Ishikawa (cell line): ENCODE measurements at regions not wholly inside any gene's neighbourhood (a gene's known extent, or its start where the extent isn't known, plus 50 kb on each side); places are given as distances from the start of the nearest gene placed in this dataset.

Experiments used
- CEBPB ChIP-seq: IDR thresholded peaks from 2 replicates; pipeline ENCODE4 v1.6.1; 2012
- CREB1 ChIP-seq: IDR thresholded peaks from 2 replicates; pipeline ENCODE4 v1.6.1; 2012; ENCODE audit warnings: low read depth
- EGR1 ChIP-seq: IDR thresholded peaks from 2 replicates; pipeline ENCODE4 v1.6.1; 2012
- EP300 ChIP-seq: IDR thresholded peaks from 2 replicates; pipeline ENCODE4 v1.6.1; 2012; ENCODE audit warnings: borderline replicate concordance
- FOXM1 ChIP-seq: IDR thresholded peaks from 2 replicates; pipeline ENCODE4 v1.6.1; 2012; ENCODE audit warnings: low read depth, borderline replicate concordance
- NFIC ChIP-seq: IDR thresholded peaks from 2 replicates; pipeline ENCODE4 v1.6.1; 2012
- RAD21 ChIP-seq: IDR thresholded peaks from 2 replicates; pipeline ENCODE4 v1.6.1; 2012; ENCODE audit warnings: low read depth
- TAF1 ChIP-seq: IDR thresholded peaks from 2 replicates; pipeline ENCODE4 v1.6.1; 2012; ENCODE audit warnings: low read depth, mild to moderate bottlenecking
- TCF12 ChIP-seq: IDR thresholded peaks from 2 replicates; pipeline ENCODE4 v1.6.1; 2012; ENCODE audit warnings: low read depth
- TEAD4 ChIP-seq: IDR thresholded peaks from 2 replicates; pipeline ENCODE4 v1.6.1; 2012
- YY1 ChIP-seq: IDR thresholded peaks from 2 replicates; pipeline ENCODE4 v1.6.1; 2012; ENCODE audit warnings: low read depth
- ZBTB7A ChIP-seq: IDR thresholded peaks from 2 replicates; pipeline ENCODE4 v1.6.1; 2012; ENCODE audit warnings: low read depth
- TF ChIP-seq, protein P1 (sequence below): IDR thresholded peaks from 2 replicates; pipeline ENCODE4 v1.6.1; 2012; ENCODE audit warnings: low read depth, mild to moderate bottlenecking
- TF ChIP-seq, protein P2 (sequence below): IDR thresholded peaks from 2 replicates; pipeline ENCODE4 v1.6.1; 2012
- TF ChIP-seq, protein P3 (sequence below): IDR thresholded peaks from 2 replicates; pipeline ENCODE4 v1.6.1; 2012

DNA sequence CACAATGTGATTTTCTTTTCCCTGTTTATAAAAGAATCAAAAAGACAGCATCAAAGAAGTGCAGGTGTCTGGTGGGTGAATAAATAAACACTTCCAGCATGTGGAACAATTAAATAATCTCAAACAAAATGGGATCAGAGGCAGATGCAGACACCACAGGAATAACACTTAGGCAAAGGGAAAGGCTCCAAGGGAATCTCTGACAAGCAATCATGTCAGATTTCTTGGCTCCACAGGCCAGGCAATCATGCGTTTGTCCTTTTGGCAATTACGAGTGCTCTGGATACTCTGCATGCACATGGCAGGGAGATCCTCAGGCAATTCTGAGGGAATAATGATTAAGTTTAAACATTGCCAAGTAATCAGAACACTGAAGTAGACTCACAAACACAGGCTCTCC is 403.5 kb upstream of the LUZP2 start:
- no peak for TF ChIP-seq CREB1
- TF ChIP-seq, protein P1, sequence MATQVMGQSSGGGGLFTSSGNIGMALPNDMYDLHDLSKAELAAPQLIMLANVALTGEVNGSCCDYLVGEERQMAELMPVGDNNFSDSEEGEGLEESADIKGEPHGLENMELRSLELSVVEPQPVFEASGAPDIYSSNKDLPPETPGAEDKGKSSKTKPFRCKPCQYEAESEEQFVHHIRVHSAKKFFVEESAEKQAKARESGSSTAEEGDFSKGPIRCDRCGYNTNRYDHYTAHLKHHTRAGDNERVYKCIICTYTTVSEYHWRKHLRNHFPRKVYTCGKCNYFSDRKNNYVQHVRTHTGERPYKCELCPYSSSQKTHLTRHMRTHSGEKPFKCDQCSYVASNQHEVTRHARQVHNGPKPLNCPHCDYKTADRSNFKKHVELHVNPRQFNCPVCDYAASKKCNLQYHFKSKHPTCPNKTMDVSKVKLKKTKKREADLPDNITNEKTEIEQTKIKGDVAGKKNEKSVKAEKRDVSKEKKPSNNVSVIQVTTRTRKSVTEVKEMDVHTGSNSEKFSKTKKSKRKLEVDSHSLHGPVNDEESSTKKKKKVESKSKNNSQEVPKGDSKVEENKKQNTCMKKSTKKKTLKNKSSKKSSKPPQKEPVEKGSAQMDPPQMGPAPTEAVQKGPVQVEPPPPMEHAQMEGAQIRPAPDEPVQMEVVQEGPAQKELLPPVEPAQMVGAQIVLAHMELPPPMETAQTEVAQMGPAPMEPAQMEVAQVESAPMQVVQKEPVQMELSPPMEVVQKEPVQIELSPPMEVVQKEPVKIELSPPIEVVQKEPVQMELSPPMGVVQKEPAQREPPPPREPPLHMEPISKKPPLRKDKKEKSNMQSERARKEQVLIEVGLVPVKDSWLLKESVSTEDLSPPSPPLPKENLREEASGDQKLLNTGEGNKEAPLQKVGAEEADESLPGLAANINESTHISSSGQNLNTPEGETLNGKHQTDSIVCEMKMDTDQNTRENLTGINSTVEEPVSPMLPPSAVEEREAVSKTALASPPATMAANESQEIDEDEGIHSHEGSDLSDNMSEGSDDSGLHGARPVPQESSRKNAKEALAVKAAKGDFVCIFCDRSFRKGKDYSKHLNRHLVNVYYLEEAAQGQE: no peak
- TF ChIP-seq EP300: no peak
- TF ChIP-seq, protein P2, sequence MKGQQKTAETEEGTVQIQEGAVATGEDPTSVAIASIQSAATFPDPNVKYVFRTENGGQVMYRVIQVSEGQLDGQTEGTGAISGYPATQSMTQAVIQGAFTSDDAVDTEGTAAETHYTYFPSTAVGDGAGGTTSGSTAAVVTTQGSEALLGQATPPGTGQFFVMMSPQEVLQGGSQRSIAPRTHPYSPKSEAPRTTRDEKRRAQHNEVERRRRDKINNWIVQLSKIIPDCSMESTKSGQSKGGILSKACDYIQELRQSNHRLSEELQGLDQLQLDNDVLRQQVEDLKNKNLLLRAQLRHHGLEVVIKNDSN: no peak
- no peak for TF ChIP-seq FOXM1
- no peak for TF ChIP-seq NFIC
- TF ChIP-seq YY1: no peak
- no peak for TF ChIP-seq TAF1
- no peak for TF ChIP-seq TCF12
- TF ChIP-seq ZBTB7A: no peak
- TF ChIP-seq EGR1: no peak
- TF ChIP-seq, protein P3, sequence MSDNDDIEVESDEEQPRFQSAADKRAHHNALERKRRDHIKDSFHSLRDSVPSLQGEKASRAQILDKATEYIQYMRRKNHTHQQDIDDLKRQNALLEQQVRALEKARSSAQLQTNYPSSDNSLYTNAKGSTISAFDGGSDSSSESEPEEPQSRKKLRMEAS: no peak
- TF ChIP-seq RAD21: no peak
- no peak for TF ChIP-seq TEAD4
- TF ChIP-seq CEBPB: no peak

DNA sequence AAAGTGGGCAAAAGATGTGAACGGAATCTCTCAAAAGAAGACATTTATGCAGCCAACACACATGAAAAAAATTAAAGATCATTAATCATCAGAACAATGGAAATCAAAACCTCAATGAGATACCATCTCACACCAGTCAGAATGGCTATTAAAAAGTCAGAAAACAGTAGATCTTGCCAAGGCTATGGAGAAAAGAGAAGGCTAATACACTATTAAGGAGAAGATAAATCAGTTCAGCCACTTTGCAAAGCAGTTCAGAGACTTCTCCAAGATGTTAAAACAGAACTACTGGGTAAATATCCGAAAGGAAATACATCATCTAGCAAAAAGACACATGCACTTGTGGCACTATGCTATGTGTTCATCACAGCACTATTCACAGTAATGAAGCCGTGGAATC is 388.2 kb upstream of the LUZP2 start:
- TF ChIP-seq NFIC (no peak), TCF12 (no peak), CREB1 (no peak), TAF1 (no peak), ZBTB7A (no peak), FOXM1 (no peak), CEBPB (no peak), RAD21 (no peak), YY1 (no peak), TEAD4 (no peak), EGR1 (no peak), EP300 (no peak)
- TF ChIP-seq, protein P2: no peak
- TF ChIP-seq, protein P1: no peak
- TF ChIP-seq, protein P3: no peak

DNA sequence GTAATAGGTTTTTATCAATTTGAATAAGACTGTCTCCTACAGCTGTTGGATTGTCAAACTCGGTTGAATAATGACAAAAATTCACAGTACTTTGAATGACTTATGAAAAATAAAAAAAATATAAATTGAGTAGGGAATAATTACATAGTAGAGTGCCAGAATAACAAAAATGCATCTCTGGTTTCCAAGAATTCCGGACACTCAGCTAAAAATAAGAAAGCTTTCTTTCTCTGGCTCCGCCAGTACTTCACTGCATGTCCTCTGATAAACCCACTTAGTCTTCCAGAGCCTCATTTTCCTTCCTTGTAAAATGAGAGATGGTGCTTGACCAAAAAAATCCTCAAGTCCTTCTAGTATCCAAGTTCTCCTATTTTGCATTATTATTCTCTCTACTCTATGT is 374.6 kb upstream of the LUZP2 start:
- TF ChIP-seq TCF12 (no peak), NFIC (no peak), TAF1 (no peak), CREB1 (no peak), FOXM1 (no peak), ZBTB7A (no peak), EP300 (no peak), TEAD4 (no peak)
- TF ChIP-seq, protein P2: no peak
- TF ChIP-seq, protein P1: no peak

DNA sequence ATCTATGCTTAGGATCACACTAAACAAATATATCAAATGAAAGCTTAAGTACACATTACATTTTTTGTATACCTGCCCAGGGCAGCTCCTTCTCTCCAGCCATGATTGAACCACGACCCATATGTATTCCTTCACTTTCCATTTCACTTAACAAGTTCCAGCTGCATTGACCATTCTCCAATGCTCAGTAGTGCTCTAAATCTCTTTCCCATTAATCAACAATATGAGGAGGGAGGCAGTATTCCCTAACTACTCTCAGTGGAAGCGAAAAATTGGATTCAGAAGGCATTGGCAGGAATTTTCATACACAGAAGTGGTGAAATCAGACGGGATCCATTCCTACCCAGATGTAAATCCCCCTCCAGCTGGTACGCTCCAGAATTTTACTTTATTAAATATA is 372.0 kb upstream of the LUZP2 start:
- no peak for TF ChIP-seq FOXM1
- TF ChIP-seq, protein P3: no peak
- TF ChIP-seq TEAD4: no peak
- TF ChIP-seq CEBPB: no peak
- TF ChIP-seq TCF12: no peak
- TF ChIP-seq NFIC: no peak
- no peak for TF ChIP-seq CREB1
- TF ChIP-seq YY1: no peak
- no peak for TF ChIP-seq ZBTB7A
- TF ChIP-seq EGR1: no peak
- TF ChIP-seq, protein P2: no peak
- TF ChIP-seq, protein P1: no peak
